ENCODE measurements at regions not wholly inside any gene's neighbourhood (a gene's known extent, or its start where the extent isn't known, plus 50 kb on each side); places are given as distances from the start of the nearest gene placed in this dataset.

- intact Hi-C loops (cut with micrococcal nuclease): loop anchor here (1.0 kb wide), 1 partner anchor 11 kb away; no protein-coding TSS in a partner anchor
Measured at GRCh38 chr1:224486801-224487583, 52.4 kb upstream of the WDR26 start.

GRCh38 chr1:224488806-224489499, 54.4 kb upstream of the WDR26 start:
- intact Hi-C loops (cut with micrococcal nuclease): no loop called here

- intact Hi-C loops (cut with micrococcal nuclease): loop anchor here (10.0 kb wide), 1 partner anchor 775 kb away; the partner anchor contains the start of gene CAPN2
Measured at GRCh38 chr1:224489534-224490365, 55.2 kb upstream of the WDR26 start.

GRCh38 chr1:224490549-224491537, 56.2 kb upstream of the WDR26 start:
- intact Hi-C loops (cut with micrococcal nuclease): loop anchor here (10.0 kb wide), 1 partner anchor 776 kb away; the partner anchor contains the start of gene CAPN2

GRCh38 chr1:224492015-224492414, 57.4 kb upstream of the WDR26 start:
- intact Hi-C loops (cut with micrococcal nuclease): loop anchor here (10.0 kb wide), 1 partner anchor 777 kb away; the partner anchor contains the start of gene CAPN2

- intact Hi-C loops (cut with micrococcal nuclease): loop anchor here (10.0 kb wide), 1 partner anchor 778 kb away; the partner anchor contains the start of gene CAPN2
Measured at GRCh38 chr1:224492632-224493031, 58.0 kb upstream of the WDR26 start.

- intact Hi-C loops (cut with micrococcal nuclease): loop anchor here (10.0 kb wide), 1 partner anchor 778 kb away; the partner anchor contains the start of gene CAPN2
Measured at GRCh38 chr1:224493269-224493668, 58.7 kb upstream of the WDR26 start.

GRCh38 chr1:224494343-224494742, 59.7 kb upstream of the WDR26 start:
- intact Hi-C loops (cut with micrococcal nuclease): loop anchor here (10.0 kb wide), 1 partner anchor 780 kb away; the partner anchor contains the start of gene CAPN2

GRCh38 chr1:224495866-224496265, 61.3 kb upstream of the WDR26 start:
- intact Hi-C loops (cut with micrococcal nuclease): loop anchor here (10.0 kb wide), 1 partner anchor 781 kb away; the partner anchor contains the start of gene CAPN2

- intact Hi-C loops (cut with micrococcal nuclease): loop anchor here (10.0 kb wide), 1 partner anchor 782 kb away; the partner anchor contains the start of gene CAPN2
Measured at GRCh38 chr1:224496826-224497225, 62.2 kb upstream of the WDR26 start.

GRCh38 chr1:224497714-224498573, 63.3 kb upstream of the WDR26 start:
- intact Hi-C loops (cut with micrococcal nuclease): loop anchor here (1.0 to 10.0 kb wide), 9 partner anchors 12 to 783 kb away; partner anchors contain the start of genes CAPN2, FBXO28 and TP53BP2

GRCh38 chr1:224498574-224499170, 64.1 kb upstream of the WDR26 start:
- intact Hi-C loops (cut with micrococcal nuclease): loop anchor here (1.0 to 10.0 kb wide), 9 partner anchors 12 to 784 kb away; partner anchors contain the start of genes CAPN2, FBXO28 and TP53BP2

- intact Hi-C loops (cut with micrococcal nuclease): loop anchor here (10.0 kb wide), 1 partner anchor 784 kb away; the partner anchor contains the start of gene CAPN2
Measured at GRCh38 chr1:224499204-224499603, 64.6 kb upstream of the WDR26 start.

GRCh38 chr1:224500796-224501195, 66.2 kb upstream of the WDR26 start:
- intact Hi-C loops (cut with micrococcal nuclease): no loop called here

GRCh38 chr1:224501836-224502235, 67.2 kb upstream of the WDR26 start:
- intact Hi-C loops (cut with micrococcal nuclease): no loop called here

GRCh38 chr1:224502459-224503160, 68.0 kb upstream of the WDR26 start:
- intact Hi-C loops (cut with micrococcal nuclease): no loop called here
